ENCODE measurements at regions not wholly inside any gene's neighbourhood (a gene's known extent, or its start where the extent isn't known, plus 50 kb on each side); places are given as distances from the start of the nearest gene placed in this dataset.

DNA sequence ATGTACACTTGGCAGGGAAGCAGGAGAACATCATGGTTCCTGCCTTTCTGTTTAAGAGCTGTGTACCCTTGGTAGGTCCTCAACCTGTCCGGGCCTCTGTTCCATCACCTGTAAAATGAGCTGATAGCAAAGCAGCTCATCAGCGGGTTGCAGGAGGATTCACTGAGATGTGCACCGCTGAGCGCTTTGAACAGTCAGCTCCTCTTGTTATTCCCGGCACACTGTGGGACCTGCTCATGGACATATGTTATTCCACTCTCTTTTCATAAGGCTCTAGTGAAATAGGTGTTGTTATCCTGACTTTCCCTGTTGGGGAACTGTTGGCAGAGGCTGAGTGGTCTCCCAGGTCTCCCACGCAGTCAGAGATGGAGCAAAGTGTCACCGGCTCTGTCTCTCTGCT is 497.5 kb upstream of the ZMIZ1 start:
- no peak overlapping the region for H3K4me3 ChIP-seq
- no peak for DNase-seq (ENCODE audit: low read depth, low spot score)
- no peak for TF ChIP-seq EZH2 (IDR thresholded peaks at IDR 0.05)
- no peak for TF ChIP-seq POLR2AphosphoS5 (IDR thresholded peaks at IDR 0.05; ENCODE audit: borderline replicate concordance, low read depth, low read length)
- no peak for TF ChIP-seq FOXP2 (optimal IDR thresholded peaks at IDR 0.05; ENCODE audit: control extremely low read depth, extremely low read length, insufficient read depth)
- H3K27ac ChIP-seq = no peak overlapping the region
- H3K9ac ChIP-seq (ENCODE audit: insufficient read length) = no peak overlapping the region
- no peaks in the 10 kb centered on the region for H3K9me3 ChIP-seq (ENCODE audit: low read depth, low read length)
- no peaks in the 10 kb centered on the region for H3K36me3 ChIP-seq (ENCODE audit: insufficient read depth, low read length)

DNA sequence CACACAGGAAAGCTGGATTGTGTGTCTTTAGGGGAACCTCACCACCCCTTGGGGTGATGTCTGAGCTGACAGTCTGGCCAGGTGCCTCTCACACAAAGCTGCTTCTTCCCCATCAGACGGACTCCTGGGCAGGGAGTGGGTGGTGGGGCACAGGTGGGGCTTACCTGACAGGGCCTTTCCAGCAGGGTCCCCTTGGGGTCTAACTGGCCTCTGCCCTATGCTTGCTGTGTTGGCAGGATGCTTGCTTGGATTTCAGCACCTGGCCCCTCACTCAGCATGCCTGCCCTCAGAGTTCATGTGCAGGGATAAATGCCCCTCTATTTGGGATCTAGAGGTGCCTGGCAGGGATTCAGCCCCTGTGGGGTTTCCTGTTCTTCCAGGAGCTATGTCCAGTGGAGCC is 496.9 kb upstream of the ZMIZ1 start:
- no peak overlapping the region for H3K9ac ChIP-seq (ENCODE audit: insufficient read length)
- no peaks in the 10 kb centered on the region for H3K36me3 ChIP-seq (ENCODE audit: insufficient read depth, low read length)
- TF ChIP-seq EZH2 (IDR thresholded peaks at IDR 0.05) (no peak), POLR2AphosphoS5 (IDR thresholded peaks at IDR 0.05; ENCODE audit: borderline replicate concordance, low read depth, low read length) (no peak), FOXP2 (optimal IDR thresholded peaks at IDR 0.05; ENCODE audit: control extremely low read depth, extremely low read length, insufficient read depth) (no peak)
- H3K9me3 ChIP-seq (ENCODE audit: low read depth, low read length) = no peaks in the 10 kb centered on the region
- no peak overlapping the region for H3K4me3 ChIP-seq
- no peak overlapping the region for H3K27ac ChIP-seq
- DNase-seq (ENCODE audit: low read depth, low spot score) = no peak

- TF ChIP-seq POLR2AphosphoS5 (IDR thresholded peaks at IDR 0.05; ENCODE audit: borderline replicate concordance, low read depth, low read length) (no peak), FOXP2 (optimal IDR thresholded peaks at IDR 0.05; ENCODE audit: control extremely low read depth, extremely low read length, insufficient read depth) (no peak), EZH2 (IDR thresholded peaks at IDR 0.05) (no peak)
- Histone ChIP-seq H3K9me3 (ENCODE audit: low read depth, low read length) (no peaks in the 10 kb centered on the region), H3K36me3 (ENCODE audit: insufficient read depth, low read length) (no peaks in the 10 kb centered on the region), H3K4me3 (no peak overlapping the region), H3K9ac (ENCODE audit: insufficient read length) (no peak overlapping the region), H3K27ac (no peak overlapping the region)
- DNase-seq (ENCODE audit: low read depth, low spot score) = no peak
Observed at GRCh38 chr10:78572565-78572964, 496.2 kb upstream of the ZMIZ1 start.

DNA sequence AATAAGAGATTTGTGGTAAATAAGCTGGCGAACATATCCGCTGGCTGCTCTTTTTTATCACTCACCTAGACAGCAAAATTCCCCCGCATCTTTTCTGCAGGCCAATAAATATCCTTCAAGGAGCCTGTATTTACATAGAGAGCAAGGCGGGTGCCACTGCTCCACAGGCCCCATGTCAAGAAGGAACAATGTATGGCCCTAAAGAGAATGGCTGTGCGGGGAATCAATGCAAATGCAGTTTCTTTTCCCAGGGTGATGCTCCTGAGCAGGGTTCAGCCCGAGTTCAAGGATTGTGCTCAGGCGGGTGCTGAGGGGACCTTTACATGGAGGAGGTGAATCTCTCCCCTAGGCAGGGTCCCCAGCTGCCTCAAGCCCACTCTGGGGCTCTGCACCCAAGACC is 494.2 kb upstream of the ZMIZ1 start:
- Histone ChIP-seq H3K4me3 (no peak overlapping the region), H3K27ac (no peak overlapping the region), H3K9me3 (ENCODE audit: low read depth, low read length) (no peaks in the 10 kb centered on the region), H3K9ac (ENCODE audit: insufficient read length) (no peak overlapping the region), H3K36me3 (ENCODE audit: insufficient read depth, low read length) (no peaks in the 10 kb centered on the region)
- TF ChIP-seq EZH2 (IDR thresholded peaks at IDR 0.05) (no peak), POLR2AphosphoS5 (IDR thresholded peaks at IDR 0.05; ENCODE audit: borderline replicate concordance, low read depth, low read length) (no peak), FOXP2 (optimal IDR thresholded peaks at IDR 0.05; ENCODE audit: control extremely low read depth, extremely low read length, insufficient read depth) (no peak)
- DNase-seq (ENCODE audit: low read depth, low spot score) = no peak

- Histone ChIP-seq H3K9me3 (ENCODE audit: low read depth, low read length) (no peaks in the 10 kb centered on the region), H3K36me3 (ENCODE audit: insufficient read depth, low read length) (no peaks in the 10 kb centered on the region), H3K4me3 (no peak overlapping the region), H3K27ac (no peak overlapping the region), H3K9ac (ENCODE audit: insufficient read length) (no peak overlapping the region)
- TF ChIP-seq FOXP2 (optimal IDR thresholded peaks at IDR 0.05; ENCODE audit: control extremely low read depth, extremely low read length, insufficient read depth) (no peak), EZH2 (IDR thresholded peaks at IDR 0.05) (no peak), POLR2AphosphoS5 (IDR thresholded peaks at IDR 0.05; ENCODE audit: borderline replicate concordance, low read depth, low read length) (no peak)
- DNase-seq (ENCODE audit: low read depth, low spot score) = no peak
Observed at GRCh38 chr10:78575400-78575799, 493.4 kb upstream of the ZMIZ1 start.

GRCh38 chr10:78576276-78576675 is 492.5 kb upstream of the ZMIZ1 start:
- TF ChIP-seq POLR2AphosphoS5 (IDR thresholded peaks at IDR 0.05; ENCODE audit: borderline replicate concordance, low read depth, low read length) (no peak), FOXP2 (optimal IDR thresholded peaks at IDR 0.05; ENCODE audit: control extremely low read depth, extremely low read length, insufficient read depth) (no peak), EZH2 (IDR thresholded peaks at IDR 0.05) (no peak)

GRCh38 chr10:78577712-78578111 is 491.1 kb upstream of the ZMIZ1 start:
- Histone ChIP-seq H3K27ac (no peak overlapping the region), H3K4me3 (no peak overlapping the region), H3K9ac (ENCODE audit: insufficient read length) (no peak overlapping the region), H3K9me3 (ENCODE audit: low read depth, low read length) (no peaks in the 10 kb centered on the region), H3K36me3 (ENCODE audit: insufficient read depth, low read length) (no peaks in the 10 kb centered on the region)
- no peak for DNase-seq (ENCODE audit: low read depth, low spot score)
- no peak for TF ChIP-seq EZH2 (IDR thresholded peaks at IDR 0.05)
- no peak for TF ChIP-seq POLR2AphosphoS5 (IDR thresholded peaks at IDR 0.05; ENCODE audit: borderline replicate concordance, low read depth, low read length)

More at GRCh38 chr10:78576276-78576675, 492.5 kb upstream of the ZMIZ1 start:
- Histone ChIP-seq H3K36me3 (ENCODE audit: insufficient read depth, low read length) (no peaks in the 10 kb centered on the region), H3K9me3 (ENCODE audit: low read depth, low read length) (no peaks in the 10 kb centered on the region), H3K9ac (ENCODE audit: insufficient read length) (no peak overlapping the region), H3K4me3 (no peak overlapping the region), H3K27ac (no peak overlapping the region)
- no peak for DNase-seq (ENCODE audit: low read depth, low spot score)

DNA sequence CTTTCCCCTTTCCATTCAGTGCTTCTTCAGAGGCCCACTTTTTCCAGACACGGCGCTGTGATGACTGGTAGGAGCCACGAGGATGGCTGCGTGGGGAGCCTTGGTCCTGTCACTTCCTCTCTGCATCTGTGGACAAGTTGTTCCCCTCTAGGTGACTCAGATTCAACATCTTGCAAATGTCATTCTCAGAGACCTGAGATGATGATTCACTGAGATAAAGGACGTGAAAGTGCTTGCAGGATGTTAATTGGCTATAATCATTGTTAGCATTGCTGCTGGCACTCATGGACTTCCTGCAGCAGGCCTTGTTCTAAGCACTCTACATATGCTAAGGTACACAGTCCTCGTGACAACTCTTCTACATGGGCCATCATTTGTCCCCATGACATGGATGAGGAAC is 489.8 kb upstream of the ZMIZ1 start:
- DNase-seq (ENCODE audit: low read depth, low spot score) = no peak
- no peak for TF ChIP-seq EZH2 (IDR thresholded peaks at IDR 0.05)
- no peak for TF ChIP-seq FOXP2 (optimal IDR thresholded peaks at IDR 0.05; ENCODE audit: control extremely low read depth, extremely low read length, insufficient read depth)
- no peak for TF ChIP-seq POLR2AphosphoS5 (IDR thresholded peaks at IDR 0.05; ENCODE audit: borderline replicate concordance, low read depth, low read length)
- no peak overlapping the region for H3K27ac ChIP-seq
- no peaks in the 10 kb centered on the region for H3K36me3 ChIP-seq (ENCODE audit: insufficient read depth, low read length)
- no peaks in the 10 kb centered on the region for H3K9me3 ChIP-seq (ENCODE audit: low read depth, low read length)
- no peak overlapping the region for H3K4me3 ChIP-seq
- H3K9ac ChIP-seq (ENCODE audit: insufficient read length) = no peak overlapping the region

- H3K36me3 ChIP-seq (ENCODE audit: insufficient read depth, low read length) = no peaks in the 10 kb centered on the region
- no peaks in the 10 kb centered on the region for H3K9me3 ChIP-seq (ENCODE audit: low read depth, low read length)
- H3K4me3 ChIP-seq = no peak overlapping the region
- no peak overlapping the region for H3K9ac ChIP-seq (ENCODE audit: insufficient read length)
- no peak overlapping the region for H3K27ac ChIP-seq
- TF ChIP-seq POLR2AphosphoS5 (IDR thresholded peaks at IDR 0.05; ENCODE audit: borderline replicate concordance, low read depth, low read length) (no peak), FOXP2 (optimal IDR thresholded peaks at IDR 0.05; ENCODE audit: control extremely low read depth, extremely low read length, insufficient read depth) (no peak), EZH2 (IDR thresholded peaks at IDR 0.05) (no peak)
- DNase-seq (ENCODE audit: low read depth, low spot score) = no peak
Observed at GRCh38 chr10:78579576-78579975, 489.2 kb upstream of the ZMIZ1 start.

Measured in SK-N-MC (cell line).